HG03460 (cell line): ENCODE measurements at regions not wholly inside any gene's neighbourhood (a gene's known extent, or its start where the extent isn't known, plus 50 kb on each side); places are given as distances from the start of the nearest gene placed in this dataset.

ENCODE experiments used
- ATAC-seq: cut with Tn5 transposase; IDR thresholded peaks from one replicate; pipeline ENCODE4 v1.9.1; 2021; ENCODE audit not compliant: unreplicated experiment

GRCh38 chr4:138894709-138895108 lies 120.9 kb upstream of the NOCT start:
- ATAC-seq, result no peak

- no peak for ATAC-seq
Observed at GRCh38 chr4:138894011-138894410, 121.6 kb upstream of the NOCT start.

- ATAC-seq, result no peak
Observed at GRCh38 chr4:138892483-138893407, 122.8 kb upstream of the NOCT start.

- ATAC-seq, result no peak
Observed at GRCh38 chr4:138891631-138892031, 124.0 kb upstream of the NOCT start.

GRCh38 chr4:138890891-138891570 lies 124.5 kb upstream of the NOCT start:
- no peak for ATAC-seq

- ATAC-seq, result no peak
Observed at GRCh38 chr4:138889216-138889615, 126.4 kb upstream of the NOCT start.

- ATAC-seq, result no peak
Observed at GRCh38 chr4:138887741-138888140, 127.8 kb upstream of the NOCT start.

GRCh38 chr4:138887341-138887740 lies 128.2 kb upstream of the NOCT start:
- no peak for ATAC-seq

- ATAC-seq, result no peak
Observed at GRCh38 chr4:138879757-138880156, 135.8 kb upstream of the NOCT start.

- no peak for ATAC-seq
Observed at GRCh38 chr4:138875891-138876608, 139.5 kb upstream of the NOCT start.

GRCh38 chr4:138871555-138871875 lies 144.1 kb upstream of the NOCT start:
- no peak for ATAC-seq

GRCh38 chr4:138870737-138871554 lies 144.6 kb upstream of the NOCT start:
- peak; percentile 78 for ATAC-seq

GRCh38 chr4:138869631-138870030 lies 145.9 kb upstream of the NOCT start:
- no peak for ATAC-seq

- no peak for ATAC-seq
Observed at GRCh38 chr4:138869165-138869564, 146.4 kb upstream of the NOCT start.

- ATAC-seq, result no peak
Observed at GRCh38 chr4:138868562-138868961, 147.0 kb upstream of the NOCT start.

GRCh38 chr4:138867404-138867803 lies 148.2 kb upstream of the NOCT start:
- ATAC-seq, result no peak

- no peak for ATAC-seq
Observed at GRCh38 chr4:138866314-138866713, 149.3 kb upstream of the NOCT start.

GRCh38 chr4:138865765-138866164 lies 149.8 kb upstream of the NOCT start:
- no peak for ATAC-seq

- no peak for ATAC-seq
Observed at GRCh38 chr4:138864961-138865720, 150.4 kb upstream of the NOCT start.

- no peak for ATAC-seq
Observed at GRCh38 chr4:138863160-138863559, 152.4 kb upstream of the NOCT start.
